Activated CD8-positive, alpha-beta memory T cell treated with anti-CD3 and anti-CD28 coated beads, Interleukin-2, amount 50 U/mL, for 48 hours (primary cell): ENCODE measurements at regions not wholly inside any gene's neighbourhood (a gene's known extent, or its start where the extent isn't known, plus 50 kb on each side); places are given as distances from the start of the nearest gene placed in this dataset.
"Not testable (repeated sequence)": the region's sequence is repeated elsewhere in the genome, so short reads cannot be mapped to it uniquely, and the experiment has no call there.

Experiments used
- DNase-seq: peaks from one replicate; pipeline ENCODE4 v3.0.0-alpha.2; 2020

- no peak for DNase-seq
These were observed 246.8 kb upstream of the TUT7 start for GRCh38 chr9:86600977-86601376.

GRCh38 chr9:86600291-86600690 lies 246.1 kb upstream of the TUT7 start:
- no peak for DNase-seq

GRCh38 chr9:86599561-86599960 lies 245.4 kb upstream of the TUT7 start:
- no peak for DNase-seq

GRCh38 chr9:86598411-86599239 lies 244.4 kb upstream of the TUT7 start:
- DNase-seq, result no peak

GRCh38 chr9:86594724-86595123 lies 240.5 kb upstream of the TUT7 start:
- no peak for DNase-seq

GRCh38 chr9:86591472-86591871 lies 237.3 kb upstream of the TUT7 start:
- DNase-seq, result no peak

- no peak for DNase-seq
These were observed 235.5 kb upstream of the TUT7 start for GRCh38 chr9:86589730-86590129.

GRCh38 chr9:86589273-86589672 lies 235.1 kb upstream of the TUT7 start:
- DNase-seq, result no peak

GRCh38 chr9:86586144-86586494 lies 231.9 kb upstream of the TUT7 start:
- DNase-seq, result no peak

GRCh38 chr9:86585422-86586143 lies 231.4 kb upstream of the TUT7 start:
- no peak for DNase-seq

GRCh38 chr9:86580688-86581087 lies 226.5 kb upstream of the TUT7 start:
- no peak for DNase-seq

- DNase-seq, result no peak
These were observed 224.5 kb upstream of the TUT7 start for GRCh38 chr9:86578722-86579121.

GRCh38 chr9:86577420-86578333 lies 223.5 kb upstream of the TUT7 start:
- no peak for DNase-seq

GRCh38 chr9:86575825-86576525 lies 221.8 kb upstream of the TUT7 start:
- DNase-seq, result no peak

GRCh38 chr9:86575137-86575536 lies 220.9 kb upstream of the TUT7 start:
- no peak for DNase-seq

- no peak for DNase-seq
These were observed 219.7 kb upstream of the TUT7 start for GRCh38 chr9:86573886-86574285.

- DNase-seq, result no peak
These were observed 218.7 kb upstream of the TUT7 start for GRCh38 chr9:86572904-86573303.

- DNase-seq, result not testable (repeated sequence)
These were observed 211.4 kb upstream of the TUT7 start for GRCh38 chr9:86565603-86566002.

GRCh38 chr9:86563936-86564335 lies 209.7 kb upstream of the TUT7 start:
- no peak for DNase-seq

GRCh38 chr9:86563350-86563749 lies 209.1 kb upstream of the TUT7 start:
- DNase-seq, result no peak

GRCh38 chr9:86562691-86563090 lies 208.5 kb upstream of the TUT7 start:
- DNase-seq, result no peak

GRCh38 chr9:86557918-86558317 lies 203.7 kb upstream of the TUT7 start:
- DNase-seq, result no peak
